SK-N-SH (cell line): ENCODE measurements at regions not wholly inside any gene's neighbourhood (a gene's known extent, or its start where the extent isn't known, plus 50 kb on each side); places are given as distances from the start of the nearest gene placed in this dataset.

Experiments used
- CHD2 ChIP-seq: fragments of 150-350 bp; IDR thresholded peaks from 2 replicates; pipeline ENCODE4 v1.6.1; 2018; ENCODE audit warnings: low read length; ENCODE audit not compliant: partially characterized antibody
- CTCF ChIP-seq: fragments of 200-600 bp; sonication (generic); IDR thresholded peaks from 2 replicates; pipeline ENCODE4 v1.6.1; 2017; ENCODE audit warnings: antibody characterized with exemption, mild to moderate bottlenecking, moderate library complexity
- EP300 ChIP-seq, 2 experiments: IDR thresholded peaks; 2 replicates each; pipeline versions ENCODE4 v1.4.0 to v1.6.1; 2012; ENCODE audit warnings: borderline replicate concordance in 1 of 2, low read depth in 1 of 2, low read length in 1 of 2
- EZH2phosphoT487 ChIP-seq: fragments of 200-600 bp; sonication (generic); IDR thresholded peaks from 2 replicates; pipeline ENCODE4 v1.6.1; 2017; ENCODE audit warnings: low read depth, mixed run types, mild to moderate bottlenecking, antibody characterized with exemption, moderate library complexity, borderline replicate concordance
- IRF3 ChIP-seq: fragments of 150-350 bp; IDR thresholded peaks from 2 replicates; pipeline ENCODE4 v1.6.1; 2016; ENCODE audit warnings: mild to moderate bottlenecking, low read depth, low read length
- MXI1 ChIP-seq: IDR thresholded peaks from 2 replicates; pipeline ENCODE4 v1.6.1; 2012; ENCODE audit warnings: mild to moderate bottlenecking, low read depth, low read length, improper control_type of control experiment
- REST ChIP-seq: IDR thresholded peaks from 2 replicates; pipeline ENCODE4 v1.6.1; 2012; ENCODE audit warnings: mild to moderate bottlenecking, low read depth, low read length, moderate library complexity
- SIN3A ChIP-seq: IDR thresholded peaks from 2 replicates; pipeline ENCODE4 v1.6.1; 2012; ENCODE audit warnings: low read depth, mild to moderate bottlenecking, low read length, moderate library complexity, borderline replicate concordance
- YY1 ChIP-seq: IDR thresholded peaks from 2 replicates; pipeline ENCODE4 v1.4.0; 2012; ENCODE audit warnings: low read depth, mild to moderate bottlenecking

GRCh38 chr11:39345834-39346442 is 2113.5 kb downstream of the LRRC4C start:
- TF ChIP-seq IRF3 (no peak), MXI1 (no peak), CHD2 (no peak), CTCF (no peak), YY1 (no peak), REST (no peak), EZH2phosphoT487 (no peak), SIN3A (no peak), EP300 (IDR thresholded peaks at IDR 0.05; ENCODE audit: borderline replicate concordance in 1 of 2, low read depth in 1 of 2, low read length in 1 of 2) (no peak)
